ENCODE measurements at regions not wholly inside any gene's neighbourhood (a gene's known extent, or its start where the extent isn't known, plus 50 kb on each side); places are given as distances from the start of the nearest gene placed in this dataset.
"Not testable (repeated sequence)": the region's sequence is repeated elsewhere in the genome, so short reads cannot be mapped to it uniquely, and the experiment has no call there.

DNA sequence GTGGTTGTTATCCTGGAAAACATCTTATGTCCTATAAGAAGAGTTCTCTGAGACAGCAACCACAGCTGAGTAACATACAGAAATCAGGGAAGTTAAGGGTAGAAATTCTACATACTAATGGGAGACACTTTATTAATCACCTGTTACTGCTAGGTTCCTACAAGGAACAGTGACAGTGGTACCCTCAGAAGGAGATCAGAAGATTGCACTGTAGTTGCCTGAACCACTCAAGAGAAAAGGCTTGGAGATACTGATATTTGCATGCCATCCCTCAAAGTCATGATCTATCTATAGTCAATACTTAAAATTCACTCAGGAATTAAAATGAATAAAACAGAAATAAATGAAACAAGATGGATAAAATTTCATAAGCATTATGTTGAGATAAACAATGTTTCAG, 136.0 kb downstream of the LMLN start:
- no peak for DNase-seq

- DNase-seq: no peak
Observed at GRCh38 chr3:198097048-198097447, 137.0 kb downstream of the LMLN start.

DNA sequence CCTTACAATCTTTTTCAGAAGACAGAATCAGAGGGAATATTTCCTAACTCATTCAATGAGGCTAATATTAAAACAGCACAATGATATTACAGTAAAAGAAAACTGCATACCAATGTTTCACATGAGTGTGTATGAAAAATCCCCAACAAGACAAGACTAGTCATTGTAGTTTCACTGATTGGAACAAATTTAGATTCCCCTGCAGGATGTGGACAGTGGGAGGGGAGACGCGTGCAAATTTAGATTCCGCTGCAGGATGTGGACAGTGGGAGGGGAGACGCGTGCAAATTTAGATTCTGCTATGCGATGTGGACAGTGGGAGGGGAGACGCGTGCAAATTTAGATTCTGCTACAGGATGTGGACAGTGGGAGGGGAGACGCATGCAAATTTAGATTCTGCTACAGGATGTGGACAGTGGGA, 138.7 kb downstream of the LMLN start:
- DNase-seq: not testable (repeated sequence)

DNA sequence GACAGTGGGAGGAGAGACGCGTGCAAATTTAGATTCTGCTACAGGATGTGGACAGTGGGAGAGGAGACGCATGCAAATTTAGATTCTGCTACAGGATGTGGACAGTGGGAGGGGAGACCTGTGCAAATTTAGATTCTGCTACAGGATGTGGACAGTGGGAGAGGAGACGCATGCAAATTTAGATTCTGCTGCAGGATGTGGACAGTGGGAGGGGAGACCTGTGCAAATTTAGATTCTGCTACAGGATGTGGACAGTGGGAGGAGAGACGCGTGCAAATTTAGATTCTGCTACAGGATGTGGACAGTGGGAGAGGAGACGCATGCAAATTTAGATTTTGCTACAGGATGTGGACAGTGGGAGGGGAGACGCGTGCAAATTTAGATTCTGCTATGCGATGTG, 143.1 kb downstream of the LMLN start:
- DNase-seq: not testable (repeated sequence)

- DNase-seq: no peak
Observed at GRCh38 chr3:198106265-198106664, 146.2 kb downstream of the LMLN start.

- DNase-seq: no peak
Observed at GRCh38 chr3:198107840-198108734, 148.1 kb downstream of the LMLN start.

DNA sequence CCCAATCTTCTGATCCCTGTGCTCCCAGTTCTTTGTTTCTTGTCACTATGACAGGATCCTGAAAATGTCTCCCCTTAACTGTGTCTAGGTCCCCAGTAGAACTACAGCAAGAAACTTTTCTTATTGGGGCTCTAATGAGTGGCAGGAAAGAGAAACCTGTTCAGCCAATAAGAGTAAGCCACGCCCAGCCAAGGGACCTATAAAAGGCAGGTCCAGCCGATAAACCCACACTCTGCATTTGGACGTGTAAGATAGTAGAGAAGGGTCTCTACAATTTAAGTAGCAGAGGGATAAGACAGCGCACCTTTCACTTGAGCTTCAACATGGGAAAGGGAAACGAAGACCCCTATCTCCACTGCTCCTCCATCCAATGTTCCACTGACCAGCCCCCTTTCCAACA, 149.9 kb downstream of the LMLN start:
- no peak for DNase-seq

DNA sequence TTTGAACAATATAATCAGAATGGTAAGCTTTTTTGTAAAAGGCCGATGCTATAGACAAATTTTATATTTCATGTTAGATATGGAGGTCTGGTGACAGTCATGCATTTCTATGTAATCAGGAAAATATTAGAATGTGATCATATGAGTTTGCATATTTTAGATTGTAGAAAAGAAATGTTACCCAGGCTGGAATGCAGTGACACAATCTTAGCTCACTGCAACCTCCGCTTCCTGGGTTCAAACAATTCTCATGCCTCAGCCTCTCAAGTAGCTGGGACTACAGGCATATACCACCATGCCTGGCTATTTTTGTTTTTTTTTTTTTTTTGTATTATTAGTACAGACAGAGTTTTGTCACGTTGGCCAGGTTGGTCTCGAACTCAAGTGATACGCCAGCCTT, 152.0 kb downstream of the LMLN start:
- DNase-seq: no peak

DNA sequence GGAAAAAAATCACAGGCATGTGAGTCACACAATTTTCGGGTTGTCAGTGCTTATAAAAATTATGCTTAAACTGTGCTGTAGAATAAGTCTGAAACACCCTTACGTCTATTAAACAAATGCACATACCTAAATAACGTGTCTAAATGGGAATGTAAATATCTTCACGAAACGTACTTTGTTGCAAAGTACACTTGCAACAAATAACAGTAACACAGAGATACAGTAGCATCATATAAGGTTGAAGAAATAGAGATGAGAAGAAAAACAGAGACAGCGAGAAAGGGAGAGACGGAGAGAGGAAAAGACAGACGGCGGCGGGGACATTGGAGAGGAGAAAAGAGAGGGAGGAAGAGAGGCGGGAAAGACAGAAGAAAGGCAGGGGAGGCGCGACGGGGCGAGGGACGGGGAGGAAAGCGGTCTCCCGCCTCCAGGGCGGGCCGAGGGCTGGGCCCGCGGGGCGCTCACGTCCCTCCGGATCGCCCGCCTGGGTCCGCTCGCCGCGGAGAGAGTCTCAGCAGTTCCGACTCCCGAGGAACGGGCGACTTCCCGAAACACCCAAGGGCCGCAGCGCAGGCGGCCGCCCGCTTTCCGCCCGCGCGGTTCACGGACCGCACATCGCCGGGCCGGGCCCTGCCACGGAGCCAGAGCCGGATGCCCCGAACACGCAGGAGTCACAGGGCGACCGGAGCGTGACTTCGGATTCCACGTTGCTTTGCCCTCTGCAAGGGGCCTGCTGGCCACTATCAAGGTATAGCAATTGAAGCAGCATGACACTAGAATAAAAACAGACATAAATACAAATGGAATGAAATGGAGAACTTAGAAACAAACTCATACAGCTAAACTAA, 153.4 kb downstream of the LMLN start:
- DNase-seq: no peak

DNA sequence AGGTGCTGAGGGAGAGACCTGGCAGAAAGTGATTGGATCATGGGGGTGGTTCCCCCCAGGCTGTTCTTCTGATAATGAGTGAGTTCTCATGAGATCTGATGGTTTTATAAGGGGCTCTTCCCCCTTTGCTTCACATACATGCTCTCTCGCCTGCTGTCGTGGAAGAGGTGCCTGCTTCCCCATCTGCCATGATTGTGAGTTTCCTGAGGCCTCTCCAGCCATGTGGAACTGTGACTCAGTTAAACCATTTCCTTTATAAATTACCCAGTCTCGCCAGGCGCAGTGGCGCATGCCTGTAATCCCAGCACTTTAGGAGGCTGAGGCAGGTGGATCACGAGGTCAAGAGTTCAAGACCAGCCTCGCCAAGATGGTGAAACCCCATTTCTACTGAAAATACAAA, 154.5 kb downstream of the LMLN start:
- DNase-seq: not testable (repeated sequence)

DNA sequence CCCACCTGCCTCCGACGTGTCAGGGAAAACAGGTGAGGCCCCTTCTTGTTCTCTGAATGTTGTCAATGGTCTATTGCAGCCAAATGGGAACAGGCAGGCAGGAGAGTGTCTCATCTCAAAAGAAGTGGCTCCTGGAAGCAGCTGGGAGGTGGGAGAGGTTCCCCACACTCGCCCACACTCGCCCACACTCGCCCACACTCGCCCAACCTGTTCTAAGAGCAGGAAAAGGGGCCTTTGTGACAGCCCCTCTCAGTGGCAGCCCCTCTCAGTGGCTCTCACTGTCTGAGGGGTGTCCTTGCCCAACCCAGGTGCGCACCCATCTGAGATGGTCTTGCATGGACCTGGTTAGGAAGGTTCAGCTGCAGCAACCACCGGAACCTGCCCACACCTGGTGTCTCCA, 162.2 kb downstream of the LMLN start:
- not testable (repeated sequence) for DNase-seq

GRCh38 chr3:198137038-198137835, 177.2 kb downstream of the LMLN start:
- not testable (repeated sequence) for DNase-seq

GRCh38 chr3:198138205-198138604, 178.2 kb downstream of the LMLN start:
- DNase-seq: not testable (repeated sequence)

- not testable (repeated sequence) for DNase-seq
Observed at GRCh38 chr3:198139037-198139436, 179.0 kb downstream of the LMLN start.

DNA sequence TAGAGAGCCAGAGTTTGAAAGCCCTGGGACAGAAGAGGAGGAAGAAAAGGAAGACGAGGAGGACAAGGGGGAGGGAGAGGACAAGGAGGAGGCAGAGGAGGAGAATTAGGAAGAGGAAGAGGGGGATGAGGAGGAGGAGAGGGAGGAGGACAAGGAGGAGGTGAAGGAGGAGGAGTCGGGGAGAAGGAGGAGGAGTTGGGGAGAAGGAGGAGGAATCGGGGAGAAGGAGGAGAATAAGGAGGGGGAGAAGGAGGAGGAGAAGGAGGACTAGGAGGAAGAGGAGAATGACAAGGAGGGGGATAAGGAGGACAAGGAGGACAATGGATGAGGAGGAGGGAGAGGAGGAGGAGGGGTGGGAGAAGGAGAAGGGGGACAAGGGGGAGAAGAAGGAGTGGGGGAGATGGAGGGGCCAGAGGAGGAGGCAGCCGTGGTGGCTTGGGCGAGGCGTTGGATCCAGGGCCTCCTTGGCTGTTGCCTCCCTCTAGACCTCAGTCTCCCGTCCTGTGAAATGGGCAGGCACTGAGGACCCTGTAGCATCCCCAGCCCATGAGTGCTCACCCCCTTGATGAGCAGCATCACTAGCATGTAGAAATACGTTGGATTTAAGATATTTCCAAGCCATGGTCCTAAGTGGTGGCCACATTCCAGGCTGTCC, 179.6 kb downstream of the LMLN start:
- not testable (repeated sequence) for DNase-seq

GRCh38 chr3:198143300-198144137, 183.5 kb downstream of the LMLN start:
- not testable (repeated sequence) for DNase-seq

GRCh38 chr3:198145231-198145784, 185.3 kb downstream of the LMLN start:
- not testable (repeated sequence) for DNase-seq

DNA sequence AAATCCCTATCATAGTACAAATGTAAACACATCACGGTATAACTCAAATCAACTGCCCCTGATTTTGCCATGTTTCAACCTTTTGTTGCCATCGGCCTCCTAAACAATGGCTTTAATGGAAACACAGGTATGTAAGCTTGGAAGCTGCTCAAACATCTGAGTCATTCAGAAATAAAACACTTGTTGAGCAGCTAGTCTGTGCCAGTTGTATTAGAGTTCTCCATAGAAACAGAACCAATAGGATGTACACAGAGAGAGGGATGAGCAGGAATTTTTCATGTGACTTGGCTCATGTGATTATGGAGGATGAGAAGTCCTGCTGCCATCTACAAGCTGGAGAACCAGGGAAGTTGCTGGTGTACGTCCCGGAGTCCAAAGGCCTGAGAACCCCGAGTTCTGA, 186.1 kb downstream of the LMLN start:
- not testable (repeated sequence) for DNase-seq

GRCh38 chr3:198146559-198147164, 186.6 kb downstream of the LMLN start:
- DNase-seq: not testable (repeated sequence)

DNA sequence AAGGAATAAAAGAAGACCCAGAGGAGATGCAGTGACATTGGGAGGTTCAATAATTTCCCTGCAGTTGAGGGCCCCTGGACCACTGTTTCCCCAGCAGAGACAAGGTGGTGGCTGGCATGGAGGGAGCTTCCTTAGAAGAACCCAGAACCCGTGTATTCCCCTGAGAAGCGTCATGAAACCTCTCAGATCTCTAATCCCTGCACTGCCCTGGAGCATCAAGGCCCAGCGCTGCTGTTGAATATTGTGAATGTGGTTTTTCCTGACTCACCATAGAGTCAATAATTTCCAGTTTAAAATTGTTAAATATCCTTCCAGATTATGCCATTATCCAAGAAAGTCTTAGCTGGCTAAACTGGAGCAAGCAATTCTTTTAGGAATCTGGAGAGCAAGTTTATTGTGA, 187.2 kb downstream of the LMLN start:
- DNase-seq: not testable (repeated sequence)

GRCh38 chr3:198147993-198148392, 188.0 kb downstream of the LMLN start:
- not testable (repeated sequence) for DNase-seq

Measured in activated CD8-positive, alpha-beta memory T cell treated with anti-CD3 and anti-CD28 coated beads, Interleukin-2, amount 50 U/mL, for 48 hours (primary cell).